ENCODE measurements at regions not wholly inside any gene's neighbourhood (a gene's known extent, or its start where the extent isn't known, plus 50 kb on each side); places are given as distances from the start of the nearest gene placed in this dataset.
A peak's percentile ranks its signal among the peaks of the same experiment; 100 is the strongest.

DNA sequence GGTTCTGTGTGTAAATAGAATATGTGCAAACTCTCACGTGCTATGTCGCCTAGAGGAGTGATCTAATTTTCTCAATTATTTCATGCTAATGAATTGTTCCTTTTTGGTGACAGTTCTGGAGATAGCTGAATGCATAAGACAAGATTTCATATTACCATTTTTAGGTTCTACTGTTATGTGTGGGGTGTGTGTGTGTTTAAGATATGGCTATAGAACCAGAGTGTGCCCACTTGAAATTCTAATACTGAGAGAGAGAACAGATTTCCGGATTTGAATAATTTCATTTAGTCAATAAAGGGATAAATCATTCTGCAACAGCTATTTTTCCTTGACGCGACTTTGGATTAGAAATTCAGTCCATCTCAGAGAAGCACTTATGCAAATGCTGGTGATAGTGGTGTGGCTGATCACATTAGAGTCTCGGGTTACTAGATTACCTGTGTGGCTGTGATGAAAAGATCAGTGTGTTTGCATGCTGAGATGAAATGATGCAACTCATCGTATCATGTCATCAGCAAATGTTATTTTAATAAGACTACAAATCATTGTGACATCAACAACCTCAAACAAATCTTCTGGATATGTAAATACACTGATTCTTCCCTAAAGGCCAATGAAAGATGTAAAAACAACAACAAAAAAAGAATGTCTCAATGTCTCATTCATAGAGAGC is 415.9 kb downstream of the EPHA4 start:
- no CpG with 5 or more reads among the region's 7 CpGs for WGBS (ENCODE audit: extremely low coverage, insufficient coverage, low lambda C conversion rate)
- Histone ChIP-seq H3K79me2 (ENCODE audit: control insufficient read depth, insufficient read depth, low read length) (no peaks in the 10 kb centered on the region), H3K4ac (ENCODE audit: low read depth, low read length) (no peak overlapping the region), H3K18ac (ENCODE audit: low read length) (no peak overlapping the region), H3K79me1 (ENCODE audit: low read length) (no peaks in the 10 kb centered on the region), H3K4me2 (ENCODE audit: low read length) (no peak overlapping the region), H3K9ac (ENCODE audit: low read length) (no peak overlapping the region), H3K36me3 (ENCODE audit: control insufficient read depth, insufficient read depth, low read length) (no peaks in the 10 kb centered on the region), H3K27ac (ENCODE audit: low read depth, low read length) (no peak overlapping the region), H2BK120ac (ENCODE audit: low read depth, low read length) (no peak overlapping the region), H2AK5ac (ENCODE audit: low read length) (no peak overlapping the region), H3K23ac (ENCODE audit: low read length) (no peak overlapping the region), H3K56ac (ENCODE audit: low read length) (no peak overlapping the region), H3K4me1 (ENCODE audit: control insufficient read depth, low read depth, low read length) (peaks cover 1% of the 10 kb centered on the region), H4K5ac (ENCODE audit: low read length) (no peak overlapping the region), H3K4me3 (ENCODE audit: low read length) (no peak overlapping the region), H4K8ac (ENCODE audit: low read depth, low read length) (no peak overlapping the region), H3K27me3 (ENCODE audit: insufficient read depth, low read length, poor library complexity) (no peaks in the 10 kb centered on the region), H2BK15ac (replicated peaks; ENCODE audit: low read depth) (no peak overlapping the region), H2BK5ac (ENCODE audit: low read length) (no peak overlapping the region)
- peak; percentile 64 for DNase-seq

DNA sequence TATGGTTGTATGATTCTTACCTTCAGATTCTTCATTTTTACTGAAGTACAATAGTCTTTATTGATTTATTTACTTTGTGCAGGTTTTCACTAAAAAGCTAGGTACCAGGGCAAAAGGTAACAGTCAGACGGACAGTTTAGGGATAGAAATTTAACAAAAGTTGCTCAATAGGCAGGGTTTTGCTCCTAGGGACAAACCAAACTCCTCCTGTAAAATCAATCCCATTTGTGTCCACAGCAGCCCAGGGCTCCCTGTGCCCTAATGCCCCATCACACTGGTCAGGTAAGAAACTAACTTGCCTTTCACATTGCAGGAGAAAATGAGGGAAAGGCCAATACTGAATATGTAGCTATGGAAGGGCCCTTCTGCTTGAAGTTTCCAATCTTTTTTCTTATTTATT is 410.9 kb downstream of the EPHA4 start:
- Histone ChIP-seq H3K4ac (ENCODE audit: low read depth, low read length) (no peak overlapping the region), H3K23ac (ENCODE audit: low read length) (no peak overlapping the region), H3K79me2 (ENCODE audit: control insufficient read depth, insufficient read depth, low read length) (no peaks in the 10 kb centered on the region), H3K36me3 (ENCODE audit: control insufficient read depth, insufficient read depth, low read length) (no peaks in the 10 kb centered on the region), H3K9ac (ENCODE audit: low read length) (no peak overlapping the region), H2BK15ac (replicated peaks; ENCODE audit: low read depth) (no peak overlapping the region), H2BK120ac (ENCODE audit: low read depth, low read length) (no peak overlapping the region), H4K8ac (ENCODE audit: low read depth, low read length) (no peak overlapping the region), H2AK5ac (ENCODE audit: low read length) (no peak overlapping the region), H3K18ac (ENCODE audit: low read length) (no peak overlapping the region), H3K79me1 (ENCODE audit: low read length) (no peaks in the 10 kb centered on the region), H3K4me3 (ENCODE audit: low read length) (no peak overlapping the region), H3K4me1 (ENCODE audit: control insufficient read depth, low read depth, low read length) (no peaks in the 10 kb centered on the region), H4K5ac (ENCODE audit: low read length) (no peak overlapping the region), H3K27ac (ENCODE audit: low read depth, low read length) (no peak overlapping the region), H3K4me2 (ENCODE audit: low read length) (no peak overlapping the region), H3K27me3 (ENCODE audit: insufficient read depth, low read length, poor library complexity) (no peaks in the 10 kb centered on the region), H2BK5ac (ENCODE audit: low read length) (no peak overlapping the region), H3K56ac (ENCODE audit: low read length) (no peak overlapping the region)
- no CpG with 5 or more reads among the region's 1 CpG for WGBS (ENCODE audit: extremely low coverage, insufficient coverage, low lambda C conversion rate)
- DNase-seq, result no peak

DNA sequence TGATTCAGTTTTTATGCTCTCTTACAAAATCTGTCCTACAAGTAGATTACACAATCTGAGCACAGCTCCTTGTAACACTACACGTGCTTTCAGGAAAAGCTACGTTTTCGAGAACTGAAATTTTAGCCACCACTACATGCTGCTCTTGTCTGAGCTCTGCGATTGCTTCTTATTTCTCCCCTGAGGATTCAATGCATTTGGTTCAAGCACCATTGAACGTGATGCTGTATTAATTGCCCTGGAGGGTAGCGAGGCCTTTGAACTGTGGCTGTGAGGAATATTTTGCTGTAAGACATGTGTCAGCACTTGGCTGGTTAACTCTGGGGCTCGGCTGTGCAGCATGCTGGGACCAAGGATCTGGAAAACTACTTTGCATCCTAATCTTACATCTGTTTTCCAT is 405.8 kb downstream of the EPHA4 start:
- Histone ChIP-seq H3K4me1 (ENCODE audit: control insufficient read depth, low read depth, low read length) (no peaks in the 10 kb centered on the region), H4K5ac (ENCODE audit: low read length) (no peak overlapping the region), H3K9ac (ENCODE audit: low read length) (no peak overlapping the region), H3K27me3 (ENCODE audit: insufficient read depth, low read length, poor library complexity) (no peaks in the 10 kb centered on the region), H3K18ac (ENCODE audit: low read length) (no peak overlapping the region), H3K4me2 (ENCODE audit: low read length) (no peak overlapping the region), H2BK120ac (ENCODE audit: low read depth, low read length) (no peak overlapping the region), H4K8ac (ENCODE audit: low read depth, low read length) (no peak overlapping the region), H3K36me3 (ENCODE audit: control insufficient read depth, insufficient read depth, low read length) (no peaks in the 10 kb centered on the region), H3K4me3 (ENCODE audit: low read length) (no peak overlapping the region), H3K23ac (ENCODE audit: low read length) (no peak overlapping the region), H2AK5ac (ENCODE audit: low read length) (no peak overlapping the region), H3K79me1 (ENCODE audit: low read length) (no peaks in the 10 kb centered on the region), H3K79me2 (ENCODE audit: control insufficient read depth, insufficient read depth, low read length) (no peaks in the 10 kb centered on the region), H3K27ac (ENCODE audit: low read depth, low read length) (no peak overlapping the region), H2BK5ac (ENCODE audit: low read length) (no peak overlapping the region), H2BK15ac (replicated peaks; ENCODE audit: low read depth) (no peak overlapping the region), H3K56ac (ENCODE audit: low read length) (no peak overlapping the region), H3K4ac (ENCODE audit: low read depth, low read length) (no peak overlapping the region)
- WGBS (ENCODE audit: extremely low coverage, insufficient coverage, low lambda C conversion rate), result no CpG with 5 or more reads among the region's 7 CpGs
- no peak for DNase-seq

DNA sequence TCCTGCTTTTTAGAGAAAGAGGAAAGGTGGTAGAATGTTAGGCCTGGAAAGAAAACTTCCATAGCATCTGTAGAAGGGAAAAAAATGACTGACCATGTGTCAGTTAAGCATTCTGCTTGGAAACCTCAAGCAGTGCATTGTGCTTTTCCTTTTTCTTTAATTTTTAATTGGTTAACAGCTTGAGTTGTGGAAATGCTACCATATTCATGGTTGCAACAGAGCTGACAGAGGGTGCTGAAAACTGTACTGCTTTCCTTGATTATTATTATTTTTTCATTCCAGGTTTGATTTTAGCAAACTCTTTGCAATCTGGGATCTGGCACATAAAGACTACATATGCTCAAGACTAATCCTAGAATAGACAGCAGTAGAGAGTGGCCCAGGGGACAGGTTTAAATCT is 404.5 kb downstream of the EPHA4 start:
- H3K4me1 ChIP-seq (ENCODE audit: control insufficient read depth, low read depth, low read length), result no peaks in the 10 kb centered on the region
- no peak overlapping the region for H3K4ac ChIP-seq (ENCODE audit: low read depth, low read length)
- no peak overlapping the region for H4K5ac ChIP-seq (ENCODE audit: low read length)
- no peaks in the 10 kb centered on the region for H3K27me3 ChIP-seq (ENCODE audit: insufficient read depth, low read length, poor library complexity)
- no peaks in the 10 kb centered on the region for H3K79me2 ChIP-seq (ENCODE audit: control insufficient read depth, insufficient read depth, low read length)
- DNase-seq, result no peak
- H4K8ac ChIP-seq (ENCODE audit: low read depth, low read length), result peak overlapping the region; percentile 28
- H3K4me2 ChIP-seq (ENCODE audit: low read length), result no peak overlapping the region
- no peaks in the 10 kb centered on the region for H3K79me1 ChIP-seq (ENCODE audit: low read length)
- H2BK120ac ChIP-seq (ENCODE audit: low read depth, low read length), result no peak overlapping the region
- no peak overlapping the region for H2BK5ac ChIP-seq (ENCODE audit: low read length)
- no peak overlapping the region for H3K27ac ChIP-seq (ENCODE audit: low read depth, low read length)
- no peaks in the 10 kb centered on the region for H3K36me3 ChIP-seq (ENCODE audit: control insufficient read depth, insufficient read depth, low read length)
- H2BK15ac ChIP-seq (replicated peaks; ENCODE audit: low read depth), result no peak overlapping the region
- H3K23ac ChIP-seq (ENCODE audit: low read length), result no peak overlapping the region
- no peak overlapping the region for H2AK5ac ChIP-seq (ENCODE audit: low read length)
- no peak overlapping the region for H3K4me3 ChIP-seq (ENCODE audit: low read length)
- H3K56ac ChIP-seq (ENCODE audit: low read length), result no peak overlapping the region
- H3K9ac ChIP-seq (ENCODE audit: low read length), result no peak overlapping the region
- no peak overlapping the region for H3K18ac ChIP-seq (ENCODE audit: low read length)

DNA sequence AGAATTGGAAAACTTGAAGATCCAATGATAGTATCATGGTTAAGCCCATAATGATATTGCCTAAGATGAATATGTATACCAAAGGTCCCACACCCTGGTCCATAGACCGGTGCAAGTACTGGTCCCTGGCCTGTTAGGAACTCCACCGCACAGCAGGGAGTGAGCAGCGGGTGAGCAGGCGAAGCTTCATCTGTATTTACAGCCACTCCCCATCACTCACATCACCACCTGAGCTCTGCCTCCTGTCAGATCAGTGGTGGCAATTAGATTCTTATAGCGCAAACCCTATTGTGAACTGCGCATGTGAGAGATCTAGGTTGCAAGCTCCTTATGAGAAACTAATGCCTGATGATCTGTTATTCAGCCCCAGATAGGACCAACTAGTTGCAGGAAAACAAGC is 402.4 kb downstream of the EPHA4 start:
- Histone ChIP-seq H3K4me1 (ENCODE audit: control insufficient read depth, low read depth, low read length) (no peaks in the 10 kb centered on the region), H3K4me3 (ENCODE audit: low read length) (no peak overlapping the region), H3K9ac (ENCODE audit: low read length) (no peak overlapping the region), H3K4me2 (ENCODE audit: low read length) (no peak overlapping the region), H3K4ac (ENCODE audit: low read depth, low read length) (no peak overlapping the region), H3K18ac (ENCODE audit: low read length) (no peak overlapping the region), H3K27me3 (ENCODE audit: insufficient read depth, low read length, poor library complexity) (no peaks in the 10 kb centered on the region), H4K5ac (ENCODE audit: low read length) (no peak overlapping the region), H2BK120ac (ENCODE audit: low read depth, low read length) (no peak overlapping the region), H2BK15ac (replicated peaks; ENCODE audit: low read depth) (no peak overlapping the region), H3K23ac (ENCODE audit: low read length) (no peak overlapping the region), H3K27ac (ENCODE audit: low read depth, low read length) (no peak overlapping the region), H3K56ac (ENCODE audit: low read length) (no peak overlapping the region), H3K36me3 (ENCODE audit: control insufficient read depth, insufficient read depth, low read length) (no peaks in the 10 kb centered on the region), H3K79me2 (ENCODE audit: control insufficient read depth, insufficient read depth, low read length) (no peaks in the 10 kb centered on the region), H2BK5ac (ENCODE audit: low read length) (no peak overlapping the region), H2AK5ac (ENCODE audit: low read length) (no peak overlapping the region), H3K79me1 (ENCODE audit: low read length) (no peaks in the 10 kb centered on the region), H4K8ac (ENCODE audit: low read depth, low read length) (no peak overlapping the region)
- no CpG with 5 or more reads among the region's 6 CpGs for WGBS (ENCODE audit: extremely low coverage, insufficient coverage, low lambda C conversion rate)
- no peak for DNase-seq

DNA sequence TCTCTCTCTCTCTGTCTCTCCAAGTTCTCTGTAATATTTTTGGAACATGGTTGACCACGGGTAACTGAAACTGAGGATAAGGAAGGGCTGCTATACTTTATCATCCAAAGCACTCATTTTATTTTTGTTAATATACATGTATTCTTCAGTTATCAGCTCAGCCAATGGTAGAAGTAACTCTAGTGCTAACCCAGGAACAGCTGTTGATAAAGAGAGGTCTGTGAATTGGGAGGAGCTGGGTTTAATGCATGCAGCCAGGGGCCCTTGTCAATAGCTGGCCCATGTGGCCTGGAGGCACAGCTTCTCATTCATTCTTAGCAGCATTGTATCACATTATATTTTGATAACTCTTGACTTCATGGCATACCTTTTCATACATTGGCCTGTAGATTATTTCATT is 401.6 kb downstream of the EPHA4 start:
- Histone ChIP-seq H3K9ac (ENCODE audit: low read length) (no peak overlapping the region), H3K4me3 (ENCODE audit: low read length) (no peak overlapping the region), H3K4me1 (ENCODE audit: control insufficient read depth, low read depth, low read length) (no peaks in the 10 kb centered on the region), H3K27ac (ENCODE audit: low read depth, low read length) (no peak overlapping the region), H3K79me1 (ENCODE audit: low read length) (no peaks in the 10 kb centered on the region), H4K8ac (ENCODE audit: low read depth, low read length) (no peak overlapping the region), H3K4me2 (ENCODE audit: low read length) (no peak overlapping the region), H3K79me2 (ENCODE audit: control insufficient read depth, insufficient read depth, low read length) (no peaks in the 10 kb centered on the region), H3K36me3 (ENCODE audit: control insufficient read depth, insufficient read depth, low read length) (no peaks in the 10 kb centered on the region), H2BK15ac (replicated peaks; ENCODE audit: low read depth) (no peak overlapping the region), H2AK5ac (ENCODE audit: low read length) (no peak overlapping the region), H4K5ac (ENCODE audit: low read length) (no peak overlapping the region), H3K18ac (ENCODE audit: low read length) (no peak overlapping the region), H3K4ac (ENCODE audit: low read depth, low read length) (no peak overlapping the region), H2BK5ac (ENCODE audit: low read length) (no peak overlapping the region), H3K56ac (ENCODE audit: low read length) (no peak overlapping the region), H2BK120ac (ENCODE audit: low read depth, low read length) (no peak overlapping the region), H3K23ac (ENCODE audit: low read length) (no peak overlapping the region), H3K27me3 (ENCODE audit: insufficient read depth, low read length, poor library complexity) (no peaks in the 10 kb centered on the region)
- DNase-seq, result no peak
- WGBS (ENCODE audit: extremely low coverage, insufficient coverage, low lambda C conversion rate), result no CpG with 5 or more reads among the region's 1 CpG

All from mesendoderm (in vitro differentiated cells).